ENCODE measurements at regions not wholly inside any gene's neighbourhood (a gene's known extent, or its start where the extent isn't known, plus 50 kb on each side); places are given as distances from the start of the nearest gene placed in this dataset.

DNA sequence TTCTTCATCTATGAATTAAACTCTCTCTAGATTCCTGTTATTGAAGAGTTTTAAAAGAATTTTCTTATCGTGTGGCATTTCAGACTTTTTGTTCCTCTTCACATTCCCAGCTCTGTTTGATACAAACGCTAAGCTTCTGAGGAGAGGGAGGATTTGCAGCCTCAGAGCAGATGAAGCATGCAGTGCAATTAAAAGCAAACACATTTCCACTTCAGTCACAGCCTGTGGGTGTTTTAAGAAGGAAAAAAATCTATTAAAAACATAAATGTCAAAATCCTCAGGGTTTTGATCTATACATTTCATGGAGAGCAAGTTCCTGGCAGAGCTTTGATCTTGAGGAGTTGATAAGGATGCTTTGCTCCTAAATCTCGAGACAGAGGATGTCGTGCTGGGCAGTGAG, 442.4 kb upstream of the BOD1L1 start:
- intact Hi-C loops (cut with micrococcal nuclease): no loop called here
- H3K4me1 Mint-ChIP-seq (ENCODE audit: low read depth): no peaks in the 10 kb centered on the region
- CTCF ChIA-PET: no interaction called here
- H3K4me3 Mint-ChIP-seq: no peak overlapping the region
- H3K36me3 Mint-ChIP-seq (ENCODE audit: low read depth): no peaks in the 10 kb centered on the region
- no peak for DNase-seq
- no peaks in the 10 kb centered on the region for H3K27me3 Mint-ChIP-seq (ENCODE audit: low read depth)
- no peak overlapping the region for H3K27ac Mint-ChIP-seq
- H3K9me3 Mint-ChIP-seq: peaks cover 22% of the 10 kb centered on the region

- Mint-ChIP-seq H3K4me1 (ENCODE audit: low read depth) (no peaks in the 10 kb centered on the region), H3K27ac (no peak overlapping the region), H3K9me3 (peaks cover 22% of the 10 kb centered on the region), H3K36me3 (ENCODE audit: low read depth) (no peaks in the 10 kb centered on the region), H3K4me3 (no peak overlapping the region), H3K27me3 (ENCODE audit: low read depth) (no peaks in the 10 kb centered on the region)
- CTCF ChIA-PET: no interaction called here
- DNase-seq: no peak
- intact Hi-C loops (cut with micrococcal nuclease): no loop called here
Measured at GRCh38 chr4:14070289-14070880, 442.9 kb upstream of the BOD1L1 start.

- CTCF ChIA-PET: no interaction called here
- H3K4me3 Mint-ChIP-seq: no peak overlapping the region
- no peaks in the 10 kb centered on the region for H3K4me1 Mint-ChIP-seq (ENCODE audit: low read depth)
- DNase-seq: no peak
- H3K36me3 Mint-ChIP-seq (ENCODE audit: low read depth): no peaks in the 10 kb centered on the region
- intact Hi-C loops (cut with micrococcal nuclease): no loop called here
- H3K27ac Mint-ChIP-seq: no peak overlapping the region
- H3K27me3 Mint-ChIP-seq (ENCODE audit: low read depth): no peaks in the 10 kb centered on the region
- peaks cover 22% of the 10 kb centered on the region for H3K9me3 Mint-ChIP-seq
Measured at GRCh38 chr4:14072506-14072905, 445.0 kb upstream of the BOD1L1 start.

DNA sequence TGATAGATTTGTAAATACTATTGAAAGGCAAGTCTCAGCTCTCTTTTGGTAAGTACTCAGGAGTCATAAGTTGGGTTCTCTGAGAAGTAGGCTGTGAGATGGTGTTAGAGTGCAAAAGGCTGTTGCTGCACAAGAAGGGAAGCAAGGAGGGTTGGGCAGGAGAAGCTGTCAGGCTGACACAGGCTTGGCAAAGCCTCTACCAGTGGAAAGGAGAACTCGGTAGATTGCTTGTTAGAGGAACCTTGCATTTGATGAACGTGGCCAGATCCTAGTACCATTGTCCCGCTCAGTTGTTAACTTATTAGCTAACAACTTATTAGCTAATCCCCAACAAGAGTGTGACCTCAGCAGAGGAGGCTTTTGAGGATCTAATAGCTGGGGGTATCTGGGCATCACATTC, 449.3 kb upstream of the BOD1L1 start:
- Mint-ChIP-seq H3K27me3 (ENCODE audit: low read depth) (no peaks in the 10 kb centered on the region), H3K36me3 (ENCODE audit: low read depth) (no peaks in the 10 kb centered on the region), H3K4me1 (ENCODE audit: low read depth) (no peaks in the 10 kb centered on the region), H3K4me3 (no peak overlapping the region), H3K9me3 (peaks cover 19% of the 10 kb centered on the region), H3K27ac (no peak overlapping the region)
- no peak for DNase-seq
- CTCF ChIA-PET: no interaction called here
- intact Hi-C loops (cut with micrococcal nuclease): no loop called here

- no peak for DNase-seq
- H3K27ac Mint-ChIP-seq: no peak overlapping the region
- H3K4me3 Mint-ChIP-seq: no peak overlapping the region
- no peaks in the 10 kb centered on the region for H3K4me1 Mint-ChIP-seq (ENCODE audit: low read depth)
- no peaks in the 10 kb centered on the region for H3K36me3 Mint-ChIP-seq (ENCODE audit: low read depth)
- H3K9me3 Mint-ChIP-seq: peaks cover 3% of the 10 kb centered on the region
- CTCF ChIA-PET: no interaction called here
- H3K27me3 Mint-ChIP-seq (ENCODE audit: low read depth): no peaks in the 10 kb centered on the region
- intact Hi-C loops (cut with micrococcal nuclease): no loop called here
Measured at GRCh38 chr4:14078326-14078725, 450.8 kb upstream of the BOD1L1 start.

DNA sequence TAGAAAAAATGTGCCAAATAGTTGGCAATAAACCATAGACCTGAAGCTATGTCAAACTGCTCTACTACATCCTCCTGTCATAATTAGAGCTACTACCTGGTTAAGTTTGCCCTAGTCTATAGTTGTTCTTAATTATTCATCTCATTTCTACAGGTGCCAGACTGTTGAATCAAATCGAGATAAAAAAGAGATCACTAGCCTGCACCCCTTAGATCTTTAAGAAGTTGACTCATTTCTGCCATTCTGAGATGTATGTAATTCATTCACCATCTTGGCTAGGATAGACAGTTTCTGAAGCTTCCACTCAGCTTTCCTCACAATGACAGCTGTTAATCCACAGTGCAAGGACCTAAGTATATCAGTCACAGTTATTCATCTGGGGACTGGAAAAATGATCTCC, 452.1 kb upstream of the BOD1L1 start:
- intact Hi-C loops (cut with micrococcal nuclease): no loop called here
- CTCF ChIA-PET: no interaction called here
- H3K9me3 Mint-ChIP-seq: no peaks in the 10 kb centered on the region
- no peak overlapping the region for H3K4me3 Mint-ChIP-seq
- no peaks in the 10 kb centered on the region for H3K27me3 Mint-ChIP-seq (ENCODE audit: low read depth)
- no peaks in the 10 kb centered on the region for H3K4me1 Mint-ChIP-seq (ENCODE audit: low read depth)
- H3K36me3 Mint-ChIP-seq (ENCODE audit: low read depth): no peaks in the 10 kb centered on the region
- H3K27ac Mint-ChIP-seq: no peak overlapping the region
- no peak for DNase-seq

- intact Hi-C loops (cut with micrococcal nuclease): no loop called here
- H3K4me3 Mint-ChIP-seq: no peak overlapping the region
Measured at GRCh38 chr4:14083150-14083549, 455.6 kb upstream of the BOD1L1 start.

DNA sequence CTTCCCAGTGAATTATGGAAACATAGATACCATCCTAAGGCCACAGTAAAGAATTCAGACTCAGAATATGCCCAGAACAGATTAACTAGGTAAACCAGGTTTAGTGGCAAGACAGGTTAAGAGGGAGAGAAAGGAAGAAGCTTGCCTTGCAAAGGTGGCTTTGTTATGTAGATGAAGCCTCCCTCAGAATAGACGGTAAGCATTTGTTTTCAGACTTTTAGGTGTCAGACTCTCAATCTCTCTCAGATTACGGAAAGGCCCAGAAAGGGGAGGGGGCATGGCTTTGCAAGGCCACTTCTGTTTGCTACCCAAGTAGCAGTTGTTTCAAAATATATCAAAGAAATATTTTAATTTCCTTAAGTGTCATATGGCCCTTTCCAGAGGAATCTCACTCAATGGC, 457.1 kb upstream of the BOD1L1 start:
- no peaks in the 10 kb centered on the region for H3K4me1 Mint-ChIP-seq (ENCODE audit: low read depth)
- peaks cover 3% of the 10 kb centered on the region for H3K27me3 Mint-ChIP-seq (ENCODE audit: low read depth)
- H3K4me3 Mint-ChIP-seq: no peak overlapping the region
- peaks cover 3% of the 10 kb centered on the region for H3K9me3 Mint-ChIP-seq
- intact Hi-C loops (cut with micrococcal nuclease): no loop called here
- H3K36me3 Mint-ChIP-seq (ENCODE audit: low read depth): no peaks in the 10 kb centered on the region
- H3K27ac Mint-ChIP-seq: no peak overlapping the region
- CTCF ChIA-PET: no interaction called here
- no peak for DNase-seq

More at GRCh38 chr4:14083150-14083549, 455.6 kb upstream of the BOD1L1 start:
- peaks cover 3% of the 10 kb centered on the region for H3K9me3 Mint-ChIP-seq
- H3K27ac Mint-ChIP-seq: no peak overlapping the region
- CTCF ChIA-PET: no interaction called here
- H3K4me1 Mint-ChIP-seq (ENCODE audit: low read depth): no peaks in the 10 kb centered on the region
- H3K36me3 Mint-ChIP-seq (ENCODE audit: low read depth): no peaks in the 10 kb centered on the region
- H3K27me3 Mint-ChIP-seq (ENCODE audit: low read depth): no peaks in the 10 kb centered on the region
- no peak for DNase-seq

DNA sequence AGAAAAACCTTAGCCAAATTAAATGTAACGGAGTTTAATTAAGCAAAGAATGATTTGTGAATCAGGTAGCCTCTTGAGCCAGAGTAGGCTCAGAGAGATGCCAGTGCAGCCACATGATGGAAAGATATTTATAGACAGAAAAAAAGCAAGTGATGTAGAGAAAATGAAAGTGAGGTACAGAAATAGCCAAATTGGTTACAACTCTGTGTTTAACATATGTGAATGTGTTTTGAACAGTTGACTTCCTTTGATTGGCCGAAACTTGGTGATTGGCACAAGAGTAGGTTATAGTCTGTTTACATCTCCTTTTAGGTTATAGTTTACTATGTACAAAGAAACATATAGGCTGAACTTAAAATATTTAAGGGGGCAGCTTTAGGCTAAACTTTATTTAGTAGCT, 459.9 kb upstream of the BOD1L1 start:
- CTCF ChIA-PET: no interaction called here
- H3K27ac Mint-ChIP-seq: no peak overlapping the region
- H3K4me3 Mint-ChIP-seq: no peak overlapping the region
- intact Hi-C loops (cut with micrococcal nuclease): no loop called here
- H3K9me3 Mint-ChIP-seq: peaks cover 8% of the 10 kb centered on the region
- H3K36me3 Mint-ChIP-seq (ENCODE audit: low read depth): no peaks in the 10 kb centered on the region
- H3K27me3 Mint-ChIP-seq (ENCODE audit: low read depth): peaks cover 8% of the 10 kb centered on the region
- no peaks in the 10 kb centered on the region for H3K4me1 Mint-ChIP-seq (ENCODE audit: low read depth)
- DNase-seq: no peak

- no peak overlapping the region for H3K27ac Mint-ChIP-seq
- H3K27me3 Mint-ChIP-seq (ENCODE audit: low read depth): peaks cover 8% of the 10 kb centered on the region
- H3K36me3 Mint-ChIP-seq (ENCODE audit: low read depth): no peaks in the 10 kb centered on the region
- peaks cover 8% of the 10 kb centered on the region for H3K9me3 Mint-ChIP-seq
- CTCF ChIA-PET: no interaction called here
- intact Hi-C loops (cut with micrococcal nuclease): no loop called here
- DNase-seq: no peak
- no peak overlapping the region for H3K4me3 Mint-ChIP-seq
- H3K4me1 Mint-ChIP-seq (ENCODE audit: low read depth): no peaks in the 10 kb centered on the region
Measured at GRCh38 chr4:14087921-14088320, 460.4 kb upstream of the BOD1L1 start.

DNA sequence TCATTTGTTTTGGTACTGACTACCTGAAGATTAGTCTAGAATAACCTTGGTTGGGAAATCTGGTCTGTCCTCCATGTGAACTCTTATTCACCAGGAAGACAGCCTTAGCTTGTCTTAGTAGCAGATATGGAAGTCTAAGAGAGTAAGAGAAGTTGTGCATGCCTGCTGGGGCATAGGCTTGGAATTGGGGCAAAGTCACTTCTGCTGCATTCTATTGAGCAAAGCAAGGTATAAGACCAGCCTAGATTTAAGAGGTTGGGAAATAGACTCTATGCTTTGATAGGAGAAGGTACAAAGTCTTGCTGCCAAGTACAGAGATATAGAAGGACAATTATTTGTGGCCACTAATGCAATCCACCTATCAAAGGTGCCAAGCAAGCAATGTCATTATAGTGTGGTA, 464.0 kb upstream of the BOD1L1 start:
- Mint-ChIP-seq H3K27ac (no peak overlapping the region), H3K36me3 (ENCODE audit: low read depth) (no peaks in the 10 kb centered on the region), H3K9me3 (peaks cover 5% of the 10 kb centered on the region), H3K27me3 (ENCODE audit: low read depth) (peaks cover 12% of the 10 kb centered on the region), H3K4me3 (no peak overlapping the region), H3K4me1 (ENCODE audit: low read depth) (no peaks in the 10 kb centered on the region)
- intact Hi-C loops (cut with micrococcal nuclease): no loop called here
- CTCF ChIA-PET: no interaction called here
- no peak for DNase-seq

DNA sequence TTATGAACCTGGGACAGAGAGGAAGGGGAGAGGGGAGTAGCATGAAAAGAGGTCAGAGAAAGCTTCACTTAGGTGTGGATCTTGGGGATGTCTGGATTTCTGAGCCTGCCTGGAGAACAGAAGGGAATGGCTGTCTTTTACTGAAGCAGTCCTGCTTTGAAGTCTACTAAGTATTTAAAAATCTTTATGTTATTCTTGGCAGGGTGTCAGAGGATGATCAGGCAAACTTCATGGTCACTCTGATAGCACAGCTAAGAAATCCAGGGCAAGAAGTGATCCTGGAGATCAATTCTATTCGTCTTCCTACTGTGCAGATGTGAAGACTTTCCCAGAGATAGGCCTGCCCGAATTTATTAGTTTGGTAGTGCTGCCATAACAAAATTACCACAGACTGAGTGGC, 464.4 kb upstream of the BOD1L1 start:
- no peak overlapping the region for H3K4me3 Mint-ChIP-seq
- DNase-seq: no peak
- peaks cover 12% of the 10 kb centered on the region for H3K27me3 Mint-ChIP-seq (ENCODE audit: low read depth)
- H3K27ac Mint-ChIP-seq: no peak overlapping the region
- CTCF ChIA-PET: no interaction called here
- H3K9me3 Mint-ChIP-seq: peaks cover 5% of the 10 kb centered on the region
- H3K36me3 Mint-ChIP-seq (ENCODE audit: low read depth): no peaks in the 10 kb centered on the region
- intact Hi-C loops (cut with micrococcal nuclease): no loop called here
- H3K4me1 Mint-ChIP-seq (ENCODE audit: low read depth): no peaks in the 10 kb centered on the region

DNA sequence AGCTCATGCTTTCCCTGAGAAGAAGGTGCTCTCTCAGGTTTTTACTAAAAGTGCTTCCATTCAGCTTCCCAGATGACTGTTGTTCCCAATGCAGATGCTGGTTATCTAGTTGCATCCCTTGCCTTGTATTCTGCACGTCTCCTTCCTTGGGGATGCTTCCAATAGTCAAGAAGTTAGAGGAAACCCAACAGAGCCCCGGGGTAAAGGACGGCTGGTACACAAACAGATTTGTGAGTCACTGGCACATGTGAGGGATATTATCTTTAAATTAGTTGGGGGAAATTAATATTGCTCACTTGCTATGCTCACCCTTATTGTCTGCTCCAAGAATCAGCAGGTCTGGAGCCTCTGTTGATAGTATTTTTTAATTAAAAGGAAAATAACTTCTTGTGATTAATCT, 465.2 kb upstream of the BOD1L1 start:
- H3K36me3 Mint-ChIP-seq (ENCODE audit: low read depth): no peaks in the 10 kb centered on the region
- no peak overlapping the region for H3K27ac Mint-ChIP-seq
- H3K27me3 Mint-ChIP-seq (ENCODE audit: low read depth): peaks cover 12% of the 10 kb centered on the region
- H3K9me3 Mint-ChIP-seq: peaks cover 5% of the 10 kb centered on the region
- no peak overlapping the region for H3K4me3 Mint-ChIP-seq
- CTCF ChIA-PET: no interaction called here
- no peak for DNase-seq
- intact Hi-C loops (cut with micrococcal nuclease): no loop called here
- no peaks in the 10 kb centered on the region for H3K4me1 Mint-ChIP-seq (ENCODE audit: low read depth)

DNA sequence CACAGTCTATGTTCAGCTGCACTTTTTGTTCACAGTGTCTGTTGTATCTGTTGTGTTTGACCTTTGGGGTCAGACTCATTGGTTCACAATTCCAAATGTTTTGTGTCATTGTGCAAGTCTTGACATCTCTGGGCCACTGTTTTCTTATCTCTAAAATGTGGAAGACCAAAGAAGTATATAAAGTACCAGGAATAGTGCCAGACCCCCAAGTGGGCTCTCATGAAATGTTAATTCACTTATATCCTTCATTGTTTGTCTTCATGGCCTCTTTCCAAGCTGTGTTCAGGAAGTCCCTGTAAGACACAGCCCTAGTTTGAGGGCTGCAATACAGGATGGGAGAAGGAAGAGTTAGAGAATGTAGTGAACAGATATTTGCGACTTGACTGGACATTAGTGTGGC, 468.3 kb upstream of the BOD1L1 start:
- Mint-ChIP-seq H3K27me3 (ENCODE audit: low read depth) (peaks cover 6% of the 10 kb centered on the region), H3K9me3 (peaks cover 5% of the 10 kb centered on the region), H3K36me3 (ENCODE audit: low read depth) (no peaks in the 10 kb centered on the region), H3K27ac (no peak overlapping the region), H3K4me1 (ENCODE audit: low read depth) (no peaks in the 10 kb centered on the region), H3K4me3 (no peak overlapping the region)
- intact Hi-C loops (cut with micrococcal nuclease): no loop called here
- no peak for DNase-seq
- CTCF ChIA-PET: no interaction called here
